T-helper 17 cell (primary cell): ENCODE measurements at regions not wholly inside any gene's neighbourhood (a gene's known extent, or its start where the extent isn't known, plus 50 kb on each side); places are given as distances from the start of the nearest gene placed in this dataset.

Source experiments
- ATAC-seq: fragments of 150-1000 bp; cut with Tn5 transposase; 2 replicates; pipeline ENCODE4 v1.10.0; 2021; ENCODE audit warnings: mild to moderate bottlenecking, moderate library complexity
- DNase-seq, 3 donors: peaks; one replicate each; pipeline versions ENCODE4 v3.0.0 to v3.0.0-alpha.2; 2020 to 2021
- H3K9me3 ChIP-seq: one replicate; pipeline ENCODE4 v1.7.0; 2013; ENCODE audit warnings: low read length, mild to moderate bottlenecking; ENCODE audit not compliant: control insufficient read depth, poor library complexity, severe bottlenecking
- H3K27ac Mint-ChIP-seq: one replicate; pipeline ENCODE4 v1.8.0; 2022; ENCODE audit warnings: mild to moderate bottlenecking, moderate library complexity, mixed read lengths
- H3K27me3 Mint-ChIP-seq: one replicate; pipeline ENCODE4 v1.8.0; 2022; ENCODE audit warnings: mixed read lengths
- H3K36me3 Mint-ChIP-seq: one replicate; pipeline ENCODE4 v1.8.0; 2022; ENCODE audit warnings: low read depth, mixed read lengths
- H3K4me1 Mint-ChIP-seq: one replicate; pipeline ENCODE4 v1.8.0; 2022; ENCODE audit warnings: mild to moderate bottlenecking, mixed read lengths
- H3K4me3 Mint-ChIP-seq: one replicate; pipeline ENCODE4 v1.8.0; 2022; ENCODE audit warnings: mild to moderate bottlenecking, moderate library complexity, mixed read lengths

DNA sequence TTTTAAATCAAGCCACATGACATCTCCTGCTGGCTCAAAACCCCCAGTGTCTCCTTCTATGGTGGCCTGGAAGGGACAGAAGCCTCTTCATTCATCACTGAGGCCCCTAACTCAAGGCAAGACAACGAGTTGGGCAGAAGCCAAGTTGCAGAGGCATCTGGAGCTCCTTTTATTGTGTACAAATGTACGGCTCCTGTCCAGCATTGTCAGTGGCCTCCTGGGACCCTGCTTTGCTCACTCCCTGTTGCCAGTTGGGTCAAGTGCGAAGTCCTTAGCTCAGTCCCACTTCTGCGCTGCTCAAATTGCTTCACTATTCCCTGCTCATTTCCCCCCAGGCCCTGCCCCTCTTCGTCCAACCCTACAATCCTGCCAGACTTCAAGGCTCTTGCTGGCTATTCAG, 181.2 kb upstream of the PMEPA1 start:
- DNase-seq (no peak), ATAC-seq (no peak)
- peaks cover 27% of the 10 kb centered on the region for H3K27me3 Mint-ChIP-seq
- H3K4me3 Mint-ChIP-seq: no peak overlapping the region
- no peak overlapping the region for H3K27ac Mint-ChIP-seq
- no peaks in the 10 kb centered on the region for H3K36me3 Mint-ChIP-seq
- H3K9me3 ChIP-seq: no peaks in the 10 kb centered on the region
- no peaks in the 10 kb centered on the region for H3K4me1 Mint-ChIP-seq

DNA sequence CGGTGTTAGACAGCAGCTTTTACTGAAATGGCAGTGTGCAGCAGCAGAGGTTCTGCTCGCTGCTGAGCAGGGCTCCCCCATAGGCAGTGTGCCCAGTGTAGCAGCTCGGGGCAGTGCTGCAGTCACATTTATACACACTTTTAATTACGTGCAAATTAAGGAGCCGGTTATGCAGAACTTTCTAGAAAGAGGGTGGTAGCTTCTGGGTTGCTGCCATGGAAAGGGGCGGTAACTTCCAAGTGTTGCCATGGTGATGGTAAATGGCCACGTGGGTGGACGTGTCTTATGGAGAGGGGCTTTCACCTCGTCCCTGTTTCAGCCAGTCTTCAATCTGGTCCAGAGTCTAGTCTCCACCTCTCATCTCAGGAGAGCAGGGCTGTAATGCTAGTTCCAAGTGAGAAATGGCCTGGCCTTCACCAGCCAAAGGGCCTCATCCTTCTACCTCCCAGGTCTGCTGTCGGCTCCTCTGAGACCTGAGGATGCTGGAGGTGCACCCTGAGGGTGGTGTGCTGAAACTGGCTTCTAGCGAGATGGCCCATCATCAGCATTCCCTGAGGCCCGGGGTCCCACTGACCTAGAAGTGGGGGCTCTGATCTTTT, 180.5 kb upstream of the PMEPA1 start:
- DNase-seq (no peak), ATAC-seq (no peak)
- H3K36me3 Mint-ChIP-seq: no peaks in the 10 kb centered on the region
- peaks cover 27% of the 10 kb centered on the region for H3K27me3 Mint-ChIP-seq
- no peaks in the 10 kb centered on the region for H3K4me1 Mint-ChIP-seq
- no peak overlapping the region for H3K27ac Mint-ChIP-seq
- H3K4me3 Mint-ChIP-seq: no peak overlapping the region
- no peaks in the 10 kb centered on the region for H3K9me3 ChIP-seq

DNA sequence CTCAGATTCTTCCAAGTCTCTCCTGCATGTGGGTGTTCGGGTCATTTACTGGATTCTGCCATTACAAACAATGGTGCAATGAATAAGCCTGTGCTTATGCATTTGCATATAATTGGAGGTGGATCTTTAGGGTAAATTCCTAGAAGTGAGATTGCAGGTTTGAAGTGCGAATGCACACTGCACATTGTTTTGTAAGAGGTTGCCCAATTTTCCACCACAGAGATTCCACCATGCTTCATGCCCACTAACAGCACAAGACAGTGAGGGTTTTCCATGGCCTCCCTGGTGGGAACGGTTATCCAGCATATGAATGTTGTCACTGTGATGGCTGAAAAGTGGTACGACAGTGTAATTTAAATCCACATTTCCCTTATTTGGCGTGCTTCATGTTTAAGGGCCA, 178.8 kb upstream of the PMEPA1 start:
- H3K4me1 Mint-ChIP-seq: peaks cover 3% of the 10 kb centered on the region
- peaks cover 39% of the 10 kb centered on the region for H3K27me3 Mint-ChIP-seq
- peaks cover 3% of the 10 kb centered on the region for H3K36me3 Mint-ChIP-seq
- H3K9me3 ChIP-seq: no peaks in the 10 kb centered on the region
- ATAC-seq: no peak
- no peak overlapping the region for H3K27ac Mint-ChIP-seq
- H3K4me3 Mint-ChIP-seq: no peak overlapping the region
- DNase-seq: no peak

GRCh38 chr20:57884956-57885355, 175.1 kb upstream of the PMEPA1 start:
- no peaks in the 10 kb centered on the region for H3K9me3 ChIP-seq
- H3K27me3 Mint-ChIP-seq: peaks cover 21% of the 10 kb centered on the region
- no peak for ATAC-seq
- no peak overlapping the region for H3K4me3 Mint-ChIP-seq
- H3K36me3 Mint-ChIP-seq: peaks cover 3% of the 10 kb centered on the region
- no peak for DNase-seq
- H3K27ac Mint-ChIP-seq: no peak overlapping the region
- peaks cover 3% of the 10 kb centered on the region for H3K4me1 Mint-ChIP-seq

- no peak overlapping the region for H3K4me3 Mint-ChIP-seq
- H3K27ac Mint-ChIP-seq: no peak overlapping the region
- H3K9me3 ChIP-seq: no peaks in the 10 kb centered on the region
- DNase-seq (no peak), ATAC-seq (no peak)
- peaks cover 6% of the 10 kb centered on the region for H3K4me1 Mint-ChIP-seq
- H3K27me3 Mint-ChIP-seq: peaks cover 30% of the 10 kb centered on the region
- peaks cover 3% of the 10 kb centered on the region for H3K36me3 Mint-ChIP-seq
Observed at GRCh38 chr20:57883761-57884160, 173.9 kb upstream of the PMEPA1 start.

DNA sequence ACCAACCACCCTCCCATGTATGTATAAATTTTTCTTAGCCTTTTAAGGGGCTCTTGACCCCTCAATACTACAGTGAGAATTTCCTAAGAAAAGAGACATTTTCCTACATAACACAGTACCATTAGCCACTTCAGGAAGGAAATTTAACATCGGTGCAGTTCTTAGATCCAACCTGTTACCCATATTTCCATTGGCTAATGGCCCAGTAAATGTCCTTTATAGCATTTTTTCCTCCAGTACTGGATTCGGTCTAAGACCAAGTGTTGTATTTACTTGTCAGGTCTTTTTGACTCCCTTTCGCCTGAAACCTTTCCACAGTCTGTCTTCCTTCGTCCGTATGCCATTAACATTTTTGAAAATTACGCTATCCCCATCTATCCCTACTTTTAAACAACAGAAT, 173.4 kb upstream of the PMEPA1 start:
- no peak for ATAC-seq
- peaks cover 6% of the 10 kb centered on the region for H3K4me1 Mint-ChIP-seq
- H3K27me3 Mint-ChIP-seq: peaks cover 33% of the 10 kb centered on the region
- H3K4me3 Mint-ChIP-seq: no peak overlapping the region
- peaks cover 3% of the 10 kb centered on the region for H3K36me3 Mint-ChIP-seq
- no peak for DNase-seq
- no peaks in the 10 kb centered on the region for H3K9me3 ChIP-seq
- H3K27ac Mint-ChIP-seq: no peak overlapping the region

DNA sequence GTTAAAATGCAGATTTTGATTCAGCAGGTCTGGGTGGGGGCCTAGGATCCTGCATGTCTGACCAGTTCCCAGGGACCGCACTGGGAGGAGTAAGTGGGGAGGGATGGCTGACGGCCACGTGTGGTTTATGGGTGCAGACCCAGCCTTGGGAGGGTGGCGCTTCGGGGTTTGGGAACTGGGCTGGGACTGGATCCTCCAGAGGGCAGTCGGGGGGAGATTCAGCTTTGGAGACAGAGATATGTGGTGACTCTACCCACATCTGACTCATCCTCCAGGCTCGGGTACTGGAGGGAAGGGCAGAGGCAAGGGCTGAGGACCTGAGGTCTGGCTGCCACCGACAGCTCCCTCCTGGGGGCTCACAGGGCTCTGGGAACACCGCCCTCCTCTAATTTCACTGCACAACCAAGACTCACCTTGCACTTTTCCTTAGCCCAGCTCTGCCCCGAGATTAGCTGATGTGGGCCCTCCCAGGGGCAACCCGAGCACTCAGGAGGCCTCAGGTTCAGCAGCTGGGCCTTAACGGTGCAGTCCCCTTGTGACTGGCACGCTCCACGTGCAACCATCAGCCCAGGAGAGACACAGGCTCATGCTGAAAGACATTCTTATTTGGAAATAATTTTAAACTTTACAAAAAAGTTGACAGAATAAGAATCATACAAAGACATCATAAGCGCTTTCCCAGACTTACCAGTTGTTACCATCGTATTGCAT, 172.8 kb upstream of the PMEPA1 start:
- H3K9me3 ChIP-seq: no peaks in the 10 kb centered on the region
- no peak overlapping the region for H3K4me3 Mint-ChIP-seq
- DNase-seq (no peak), ATAC-seq (no peak)
- peaks cover 6% of the 10 kb centered on the region for H3K4me1 Mint-ChIP-seq
- peaks cover 38% of the 10 kb centered on the region for H3K27me3 Mint-ChIP-seq
- H3K36me3 Mint-ChIP-seq: peaks cover 3% of the 10 kb centered on the region
- no peak overlapping the region for H3K27ac Mint-ChIP-seq

DNA sequence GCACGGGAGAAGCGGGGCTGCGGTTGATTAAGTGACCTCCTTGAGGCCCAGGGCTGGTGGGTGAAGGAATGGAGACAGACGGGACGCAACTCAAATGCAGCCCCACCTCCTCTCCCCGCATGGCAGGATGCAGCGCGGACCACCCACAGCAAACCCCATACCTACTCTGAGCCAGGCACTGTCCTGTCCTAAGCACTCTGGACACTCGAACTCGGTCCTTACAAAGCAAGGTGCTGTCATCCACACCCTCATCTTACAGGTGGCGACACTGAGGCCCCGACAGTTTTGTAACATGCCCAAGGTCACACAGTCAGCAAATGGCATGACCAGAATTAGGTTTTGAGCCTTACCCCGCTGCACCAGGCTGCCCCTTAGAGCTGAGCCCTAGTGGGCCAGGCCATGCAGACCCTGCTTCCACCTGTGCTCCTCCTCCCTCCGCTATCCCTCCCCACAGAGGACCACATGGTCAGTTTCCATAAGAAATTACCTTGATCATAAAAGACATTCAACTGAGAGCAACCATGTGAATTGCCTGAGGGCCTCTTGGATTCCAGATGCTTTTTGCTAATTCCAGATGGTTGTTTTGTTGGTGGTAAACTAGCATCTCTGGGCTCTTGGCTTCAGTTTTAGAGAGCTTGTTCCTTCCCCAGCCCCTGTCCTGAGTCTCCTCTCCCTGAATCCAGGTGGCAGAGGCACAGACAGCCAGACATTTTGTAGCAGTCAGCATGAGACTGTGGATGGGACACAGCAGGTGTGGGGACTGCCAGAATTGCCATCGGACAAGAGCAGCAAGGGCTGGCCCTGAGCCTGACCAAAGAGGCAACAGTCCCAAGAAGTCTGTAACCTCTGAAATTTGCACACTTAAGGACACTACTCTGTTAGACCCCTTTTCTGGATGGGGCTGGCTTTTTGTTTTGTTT, 171.9 kb upstream of the PMEPA1 start:
- ATAC-seq (no peak), DNase-seq (no peak)
- Mint-ChIP-seq H3K27me3 (peaks cover 42% of the 10 kb centered on the region), H3K4me1 (peaks cover 6% of the 10 kb centered on the region), H3K27ac (no peak overlapping the region), H3K4me3 (no peak overlapping the region), H3K36me3 (peaks cover 3% of the 10 kb centered on the region)
- no peaks in the 10 kb centered on the region for H3K9me3 ChIP-seq

GRCh38 chr20:57880571-57880892, 170.7 kb upstream of the PMEPA1 start:
- H3K27me3 Mint-ChIP-seq: peaks cover 42% of the 10 kb centered on the region
- no peak for ATAC-seq
- H3K4me3 Mint-ChIP-seq: no peak overlapping the region
- no peak overlapping the region for H3K27ac Mint-ChIP-seq
- DNase-seq: no peak
- H3K4me1 Mint-ChIP-seq: peaks cover 6% of the 10 kb centered on the region
- H3K36me3 Mint-ChIP-seq: peaks cover 3% of the 10 kb centered on the region
- H3K9me3 ChIP-seq: no peaks in the 10 kb centered on the region

- ATAC-seq: no peak
- peaks cover 6% of the 10 kb centered on the region for H3K4me1 Mint-ChIP-seq
- DNase-seq: no peak
- peaks cover 3% of the 10 kb centered on the region for H3K36me3 Mint-ChIP-seq
- no peak overlapping the region for H3K27ac Mint-ChIP-seq
- H3K27me3 Mint-ChIP-seq: peaks cover 39% of the 10 kb centered on the region
- no peak overlapping the region for H3K4me3 Mint-ChIP-seq
- H3K9me3 ChIP-seq: no peaks in the 10 kb centered on the region
Observed at GRCh38 chr20:57879779-57880570, 170.2 kb upstream of the PMEPA1 start.

DNA sequence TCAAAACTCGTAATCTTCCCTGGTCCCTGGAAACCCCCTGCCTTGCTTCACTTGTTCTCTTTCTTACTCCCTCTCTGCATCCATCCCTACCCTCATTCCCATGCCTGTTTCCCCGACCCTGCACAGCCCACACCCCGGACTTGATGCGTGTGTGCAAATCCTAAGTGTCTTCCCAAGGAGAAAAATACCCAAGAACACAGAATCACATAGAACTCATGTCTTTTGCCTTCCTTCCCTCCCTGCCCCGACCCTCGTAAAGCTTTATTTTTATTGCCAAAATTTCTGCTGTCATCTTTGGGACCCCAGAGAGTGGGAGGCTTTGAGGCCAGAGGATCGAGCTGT, 169.6 kb upstream of the PMEPA1 start:
- no peaks in the 10 kb centered on the region for H3K9me3 ChIP-seq
- Mint-ChIP-seq H3K27ac (no peak overlapping the region), H3K36me3 (peaks cover 3% of the 10 kb centered on the region), H3K4me3 (no peak overlapping the region), H3K27me3 (peaks cover 34% of the 10 kb centered on the region), H3K4me1 (peaks cover 6% of the 10 kb centered on the region)
- no peak for DNase-seq
- ATAC-seq: no peak

GRCh38 chr20:57878786-57879424, 169.1 kb upstream of the PMEPA1 start:
- Mint-ChIP-seq H3K4me3 (no peak overlapping the region), H3K4me1 (peaks cover 3% of the 10 kb centered on the region), H3K27ac (no peak overlapping the region), H3K27me3 (peaks cover 29% of the 10 kb centered on the region), H3K36me3 (peaks cover under 1% of the 10 kb centered on the region)
- no peaks in the 10 kb centered on the region for H3K9me3 ChIP-seq
- ATAC-seq: no peak
- no peak for DNase-seq

- no peak for ATAC-seq
- no peaks in the 10 kb centered on the region for H3K9me3 ChIP-seq
- no peak overlapping the region for H3K4me3 Mint-ChIP-seq
Observed at GRCh38 chr20:57877995-57878394, 168.2 kb upstream of the PMEPA1 start.

More at GRCh38 chr20:57877995-57878394, 168.2 kb upstream of the PMEPA1 start:
- no peaks in the 10 kb centered on the region for H3K36me3 Mint-ChIP-seq
- peaks cover 21% of the 10 kb centered on the region for H3K27me3 Mint-ChIP-seq
- H3K4me1 Mint-ChIP-seq: peaks cover 3% of the 10 kb centered on the region
- no peak for DNase-seq
- H3K27ac Mint-ChIP-seq: no peak overlapping the region
